Cardiac fibroblast (primary cell): ENCODE measurements at regions not wholly inside any gene's neighbourhood (a gene's known extent, or its start where the extent isn't known, plus 50 kb on each side); places are given as distances from the start of the nearest gene placed in this dataset.

Experiments
- DNase-seq, 2 donors: peaks; one replicate each; pipeline versions ENCODE4 v3.0.0 to v3.0.0-alpha.2; 2010; ENCODE audit warnings: low read depth in 2 of 2
- H3K4me3 ChIP-seq, 2 donors: replicated peaks in 1 of 2; 1 replicate in 1 of 2; 2 replicates in 1 of 2; pipeline ENCODE4 v1.5.1; 2011; ENCODE audit warnings: low read depth in 2 of 2, low read length in 2 of 2, mild to moderate bottlenecking in 2 of 2, moderate library complexity in 1 of 2
- TF ChIP-seq, protein P1 (sequence below): IDR thresholded peaks from one replicate; pipeline ENCODE4 v1.5.1; 2011; ENCODE audit warnings: low read depth, mild to moderate bottlenecking, low read length, inconsistent platforms

- no peak for DNase-seq
- no peak overlapping the region for H3K4me3 ChIP-seq
- TF ChIP-seq, protein P1, sequence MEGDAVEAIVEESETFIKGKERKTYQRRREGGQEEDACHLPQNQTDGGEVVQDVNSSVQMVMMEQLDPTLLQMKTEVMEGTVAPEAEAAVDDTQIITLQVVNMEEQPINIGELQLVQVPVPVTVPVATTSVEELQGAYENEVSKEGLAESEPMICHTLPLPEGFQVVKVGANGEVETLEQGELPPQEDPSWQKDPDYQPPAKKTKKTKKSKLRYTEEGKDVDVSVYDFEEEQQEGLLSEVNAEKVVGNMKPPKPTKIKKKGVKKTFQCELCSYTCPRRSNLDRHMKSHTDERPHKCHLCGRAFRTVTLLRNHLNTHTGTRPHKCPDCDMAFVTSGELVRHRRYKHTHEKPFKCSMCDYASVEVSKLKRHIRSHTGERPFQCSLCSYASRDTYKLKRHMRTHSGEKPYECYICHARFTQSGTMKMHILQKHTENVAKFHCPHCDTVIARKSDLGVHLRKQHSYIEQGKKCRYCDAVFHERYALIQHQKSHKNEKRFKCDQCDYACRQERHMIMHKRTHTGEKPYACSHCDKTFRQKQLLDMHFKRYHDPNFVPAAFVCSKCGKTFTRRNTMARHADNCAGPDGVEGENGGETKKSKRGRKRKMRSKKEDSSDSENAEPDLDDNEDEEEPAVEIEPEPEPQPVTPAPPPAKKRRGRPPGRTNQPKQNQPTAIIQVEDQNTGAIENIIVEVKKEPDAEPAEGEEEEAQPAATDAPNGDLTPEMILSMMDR: no peak
Observed at GRCh38 chr4:34464196-34464595, 1780.1 kb downstream of the ARAP2 start.

- DNase-seq: no peak
- TF ChIP-seq, protein P1: no peak
- no peak overlapping the region for H3K4me3 ChIP-seq
Observed at GRCh38 chr4:34466411-34466810, 1777.9 kb downstream of the ARAP2 start.

DNA sequence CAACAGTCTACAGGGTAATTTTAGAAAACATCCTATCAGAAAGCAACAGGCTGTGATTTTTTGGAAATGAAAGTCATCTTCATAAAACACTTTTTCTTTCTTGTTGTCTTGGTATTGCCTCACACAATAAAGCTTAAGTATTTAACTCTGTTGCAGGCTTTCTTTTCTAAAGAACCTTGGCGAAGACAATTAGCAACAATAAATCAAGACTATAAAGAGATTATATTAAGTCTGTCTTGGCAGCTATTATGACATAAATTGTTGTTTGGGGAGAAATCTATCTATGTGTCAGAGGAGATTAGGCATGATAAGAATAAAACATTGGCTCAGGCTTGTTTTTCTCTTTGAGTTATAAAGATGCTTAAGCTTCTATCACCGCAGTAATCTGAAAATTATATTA, 1774.8 kb downstream of the ARAP2 start:
- TF ChIP-seq, protein P1: no peak
- DNase-seq: no peak
- no peak overlapping the region for H3K4me3 ChIP-seq

DNA sequence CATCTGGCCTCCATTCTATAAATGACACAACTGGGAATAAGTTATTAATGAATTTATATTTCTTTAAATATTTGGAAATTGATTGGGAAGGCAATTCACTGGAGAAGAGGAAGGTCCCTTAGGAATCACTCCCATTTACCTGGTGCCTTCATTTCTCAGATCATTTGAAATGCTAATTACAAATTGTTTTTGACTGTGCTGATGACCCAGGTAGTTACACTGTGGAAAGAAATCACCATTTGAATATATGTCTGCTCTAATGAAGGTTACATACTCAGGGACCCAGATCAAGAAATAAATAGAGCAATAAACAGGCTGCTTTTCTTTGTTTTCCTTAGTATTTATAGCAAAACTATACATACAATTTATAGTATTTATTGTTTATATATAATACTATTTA, 1759.1 kb downstream of the ARAP2 start:
- no peak overlapping the region for H3K4me3 ChIP-seq
- no peak for DNase-seq
- TF ChIP-seq, protein P1: no peak

GRCh38 chr4:34486461-34487363, 1757.6 kb downstream of the ARAP2 start:
- H3K4me3 ChIP-seq: no peak overlapping the region
- TF ChIP-seq, protein P1: no peak
- no peak for DNase-seq

DNA sequence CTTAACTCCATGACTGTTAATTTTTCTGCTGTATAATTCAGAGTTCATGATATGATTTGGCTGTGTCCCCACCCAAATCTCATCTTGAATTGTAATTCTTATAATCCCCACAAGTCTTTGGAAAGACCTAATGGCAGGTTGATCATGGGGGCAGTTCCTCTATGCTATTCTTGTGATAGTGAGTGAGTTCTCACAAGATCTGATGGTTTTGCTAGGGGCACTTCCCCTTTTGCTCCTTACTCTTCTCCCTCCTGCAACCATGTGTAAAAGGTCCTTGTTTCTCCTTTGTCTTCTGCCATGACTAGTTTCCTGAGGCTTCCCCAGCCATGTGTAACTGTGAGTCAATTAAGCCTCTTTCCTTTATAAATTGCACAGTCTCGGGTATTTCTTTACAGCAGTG, 1751.9 kb downstream of the ARAP2 start:
- no peak for DNase-seq
- no peak overlapping the region for H3K4me3 ChIP-seq
- TF ChIP-seq, protein P1: no peak
